ENCODE measurements at regions not wholly inside any gene's neighbourhood (a gene's known extent, or its start where the extent isn't known, plus 50 kb on each side); places are given as distances from the start of the nearest gene placed in this dataset.
"Not testable (repeated sequence)": the region's sequence is repeated elsewhere in the genome, so short reads cannot be mapped to it uniquely, and the experiment has no call there.

DNA sequence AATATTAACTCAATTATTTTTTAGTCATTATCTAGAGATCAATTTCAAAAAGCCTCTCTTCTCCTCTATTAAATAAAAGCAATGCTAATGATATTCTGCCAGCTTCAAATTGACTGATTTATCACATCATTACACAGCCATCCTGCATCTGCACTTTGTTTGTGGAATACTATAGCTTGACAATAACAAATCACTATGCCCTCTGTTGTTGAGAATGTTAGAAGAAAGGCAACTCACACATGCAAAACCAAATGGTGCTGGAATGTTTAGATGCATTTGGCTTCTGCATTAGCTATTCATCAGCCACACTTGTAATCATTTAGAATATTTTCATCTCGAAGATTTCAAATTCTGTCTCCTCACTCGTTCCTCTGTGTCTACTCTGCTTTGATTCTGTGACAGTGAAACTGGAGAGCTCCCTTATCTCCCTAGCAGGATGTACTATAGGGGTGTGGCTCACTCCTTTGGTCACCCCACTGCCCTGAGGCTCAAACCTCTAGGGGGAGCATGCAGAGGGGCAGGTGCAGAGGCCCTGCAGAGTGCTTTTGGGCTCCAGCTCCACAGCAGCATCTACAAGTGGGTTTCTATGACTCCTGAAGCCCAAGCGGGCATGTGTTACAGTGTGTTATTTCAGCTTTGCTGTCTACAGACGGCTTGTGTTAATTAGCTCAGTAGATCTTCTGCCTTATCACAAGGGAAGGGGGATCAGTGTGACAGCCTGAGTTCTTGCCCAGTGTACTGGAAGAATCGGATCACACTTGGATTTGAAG lies 454.1 kb upstream of the BCHE start:
- DNase-seq = no peak

DNA sequence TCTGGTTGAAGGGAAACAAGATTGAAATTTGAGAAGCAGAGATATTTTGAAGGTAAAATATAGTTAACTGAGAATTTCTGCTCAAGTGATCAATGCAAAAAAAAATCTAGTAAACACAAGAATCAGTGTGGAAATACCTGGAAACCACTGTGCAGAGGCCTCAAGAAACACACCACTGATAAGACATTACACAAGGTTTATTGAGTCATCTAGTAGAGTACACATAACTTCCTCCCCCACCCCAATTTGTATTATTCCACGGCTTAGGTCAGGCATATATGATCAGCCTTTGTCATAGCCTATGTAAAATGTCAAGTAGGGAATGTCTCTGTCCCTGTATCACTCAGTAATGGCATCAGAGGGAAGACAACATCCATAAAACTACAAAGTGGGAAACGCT lies 447.8 kb upstream of the BCHE start:
- no peak for DNase-seq

DNA sequence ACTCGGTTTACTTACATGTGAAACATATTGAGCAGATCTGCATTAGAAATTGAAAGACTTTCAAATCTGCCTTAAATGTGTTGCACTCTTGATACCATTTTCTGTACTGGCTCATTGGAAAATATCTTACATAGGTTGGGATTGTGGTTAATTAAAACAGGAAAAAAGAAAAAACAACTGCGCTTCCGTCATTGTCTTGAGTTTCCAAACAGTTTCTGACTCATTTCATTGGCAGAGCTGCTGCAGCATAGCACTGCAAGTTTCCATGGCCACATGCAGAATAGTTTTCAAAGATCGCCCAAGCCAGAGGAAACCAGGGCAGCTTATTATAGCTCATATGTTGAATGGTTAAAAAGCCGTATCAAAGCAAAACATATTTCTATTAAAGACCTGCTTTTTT lies 446.6 kb upstream of the BCHE start:
- DNase-seq = no peak

- no peak for DNase-seq
These were observed 445.7 kb upstream of the BCHE start for GRCh38 chr3:166282931-166283330.

DNA sequence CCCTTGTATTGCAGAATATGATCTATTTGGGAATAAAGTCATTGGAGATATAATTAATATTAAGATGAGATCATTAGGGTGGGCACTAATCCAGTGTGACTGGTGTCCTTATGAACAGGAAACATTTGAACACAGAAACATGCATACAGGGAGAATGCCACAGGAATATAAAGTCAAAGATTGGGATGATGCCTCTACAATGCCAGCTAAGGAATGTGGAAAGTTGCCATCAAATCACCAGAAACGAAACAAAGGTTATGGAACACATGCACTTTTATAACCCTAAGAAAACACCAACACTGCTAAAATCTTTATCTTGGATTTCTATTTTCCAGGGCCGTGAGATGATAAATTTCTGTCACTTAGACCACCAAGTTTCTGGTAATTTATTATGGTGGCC lies 442.4 kb upstream of the BCHE start:
- no peak for DNase-seq

- DNase-seq = no peak
These were observed 437.8 kb upstream of the BCHE start for GRCh38 chr3:166275024-166275390.

DNA sequence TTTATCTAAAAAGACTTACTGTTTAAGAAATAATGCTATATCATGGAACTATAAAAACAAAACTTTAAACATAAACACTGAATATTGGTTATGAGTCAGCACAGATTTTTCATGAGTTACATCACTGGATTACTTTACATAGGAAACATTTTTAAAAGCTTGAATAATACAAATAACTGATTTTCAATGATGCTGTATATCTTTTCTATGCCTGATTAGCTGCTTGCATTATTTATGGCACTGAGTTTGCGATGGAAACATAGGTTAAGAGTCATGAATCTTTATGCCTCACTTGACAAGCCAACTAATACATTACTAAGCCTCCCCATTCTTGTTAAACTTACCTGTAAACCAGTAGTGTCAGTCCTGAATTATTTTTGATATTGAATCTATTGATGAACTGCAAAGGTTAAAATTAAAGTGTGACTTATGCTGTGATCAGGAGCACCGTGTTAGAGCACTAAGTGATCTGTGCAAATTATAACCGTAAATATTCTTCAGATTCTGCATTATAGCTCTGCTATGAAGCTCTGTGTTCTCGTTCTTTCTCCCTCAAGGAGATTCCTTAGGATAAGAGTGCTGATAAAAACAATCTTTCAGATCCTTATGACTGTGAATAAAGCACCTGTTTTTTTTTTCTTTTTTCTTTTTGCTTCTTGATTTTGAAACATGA lies 437.3 kb upstream of the BCHE start:
- no peak for DNase-seq

DNA sequence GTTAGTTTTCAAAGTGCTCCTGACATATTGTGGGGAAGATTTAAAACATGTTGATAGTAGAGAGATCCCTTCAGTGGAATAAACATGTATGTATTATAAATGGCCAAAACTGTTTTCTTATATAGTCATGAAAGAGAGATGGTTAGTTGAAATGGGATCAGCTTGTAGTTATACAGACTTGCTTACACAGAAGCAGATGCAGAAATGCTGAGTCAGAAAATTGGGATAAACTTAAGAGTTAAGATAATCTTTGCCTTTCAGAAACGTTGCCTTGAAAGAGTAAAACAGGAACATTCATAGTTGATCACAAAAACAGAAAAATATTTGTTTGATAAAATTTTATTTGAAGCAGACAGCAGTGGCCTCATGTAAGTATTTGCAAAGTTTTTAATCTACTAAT lies 433.2 kb upstream of the BCHE start:
- DNase-seq = no peak

DNA sequence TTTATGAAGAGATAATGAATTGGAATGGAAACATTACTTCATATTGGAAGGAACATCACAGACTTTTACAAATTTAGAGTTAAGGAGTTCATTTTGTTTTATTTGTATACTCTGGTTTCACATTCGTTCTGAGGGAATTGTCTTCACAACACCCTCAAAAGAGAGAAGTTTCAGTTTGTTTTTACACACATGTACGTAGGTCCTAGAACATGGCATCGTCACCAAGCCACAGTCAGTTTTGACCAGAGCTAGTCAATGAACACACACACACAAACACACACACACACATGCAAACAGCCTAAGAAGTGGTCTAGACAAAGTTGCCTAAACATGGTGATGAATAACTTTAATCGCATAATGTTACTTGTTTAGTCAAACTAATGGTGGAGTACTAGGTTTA lies 427.9 kb upstream of the BCHE start:
- no peak for DNase-seq

DNA sequence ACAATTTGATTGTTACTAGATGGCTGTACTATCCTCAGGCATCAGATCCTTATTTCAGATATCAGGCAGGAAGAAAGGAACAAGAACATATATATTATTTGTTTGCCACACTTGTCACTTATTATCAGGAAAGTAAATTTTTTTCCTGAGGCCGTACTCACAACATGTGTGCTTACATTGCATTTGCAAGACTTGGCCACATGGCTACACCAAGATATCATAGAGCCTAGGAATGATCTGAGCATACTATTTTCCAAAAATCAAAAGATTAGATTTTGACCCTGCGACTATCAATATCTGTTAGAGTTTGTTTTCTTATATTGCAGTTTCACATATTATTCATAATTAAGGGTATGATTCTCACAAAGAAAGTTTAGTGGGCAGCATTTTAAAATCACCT lies 426.2 kb upstream of the BCHE start:
- no peak for DNase-seq

GRCh38 chr3:166258293-166258850 lies 421.1 kb upstream of the BCHE start:
- DNase-seq = not testable (repeated sequence)

- no peak for DNase-seq
These were observed 420.5 kb upstream of the BCHE start for GRCh38 chr3:166257715-166258114.

GRCh38 chr3:166248784-166249183 lies 411.6 kb upstream of the BCHE start:
- DNase-seq = no peak

GRCh38 chr3:166243511-166243910 lies 406.3 kb upstream of the BCHE start:
- no peak for DNase-seq

GRCh38 chr3:166223120-166223519 lies 385.9 kb upstream of the BCHE start:
- DNase-seq = no peak

DNA sequence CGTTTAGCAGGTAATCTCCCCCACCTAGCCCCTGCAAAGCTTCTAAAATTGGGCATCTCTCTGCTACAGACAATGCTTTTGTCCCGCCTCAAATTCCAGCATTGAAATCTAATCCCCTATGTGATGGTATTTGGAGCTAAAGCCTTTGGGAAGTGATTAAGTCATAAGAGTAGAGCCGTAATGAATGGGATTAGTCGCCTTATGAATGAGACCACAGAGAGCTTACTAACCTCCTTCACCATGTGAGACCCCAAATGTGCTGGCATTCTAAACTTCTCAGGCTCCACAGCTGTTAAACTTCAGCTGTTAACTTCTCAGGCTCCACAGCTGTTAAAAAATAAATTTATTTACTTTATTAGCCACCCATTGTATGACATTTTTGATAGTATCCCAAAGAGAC lies 374.2 kb upstream of the BCHE start:
- DNase-seq = no peak

GRCh38 chr3:166209701-166210100 lies 372.5 kb upstream of the BCHE start:
- DNase-seq = no peak

DNA sequence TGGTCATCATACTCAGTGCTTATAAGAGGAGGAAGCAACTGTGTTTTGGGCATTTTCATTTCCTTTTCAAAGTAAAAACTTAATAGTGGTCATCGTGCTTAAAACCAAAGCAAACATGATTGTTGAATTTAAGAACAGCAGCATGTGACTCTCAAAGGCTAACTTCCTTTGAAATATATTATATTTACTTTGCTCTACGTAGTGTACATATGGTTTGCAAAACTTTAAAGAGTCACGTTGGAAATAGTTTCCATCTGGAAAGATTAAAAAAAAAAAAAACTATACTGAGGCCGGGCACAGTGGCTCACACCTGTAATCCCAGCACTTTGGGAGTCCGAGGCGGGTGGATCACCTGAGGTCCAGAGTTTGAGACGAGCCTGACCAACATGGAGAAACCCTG lies 367.9 kb upstream of the BCHE start:
- DNase-seq = no peak

- DNase-seq = no peak
These were observed 364.3 kb upstream of the BCHE start for GRCh38 chr3:166201476-166201875.

DNA sequence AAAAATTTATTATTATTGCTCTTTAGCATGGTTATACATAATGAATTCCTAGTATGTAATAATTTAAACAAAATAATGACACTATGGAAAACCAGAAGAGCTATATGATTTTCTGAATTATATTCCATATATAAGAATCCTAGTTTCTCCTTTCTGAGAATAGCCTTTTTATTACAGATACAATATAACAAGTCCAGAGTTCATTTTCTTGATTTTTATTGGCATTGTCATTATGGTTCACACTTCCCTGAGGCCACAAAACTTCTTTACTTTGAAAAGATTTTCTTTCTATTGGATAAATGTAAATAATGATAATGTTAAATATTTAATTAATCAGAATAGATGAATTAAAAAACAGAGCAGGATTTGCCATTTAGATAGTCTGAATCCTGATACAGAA lies 362.3 kb upstream of the BCHE start:
- no peak for DNase-seq

DNA sequence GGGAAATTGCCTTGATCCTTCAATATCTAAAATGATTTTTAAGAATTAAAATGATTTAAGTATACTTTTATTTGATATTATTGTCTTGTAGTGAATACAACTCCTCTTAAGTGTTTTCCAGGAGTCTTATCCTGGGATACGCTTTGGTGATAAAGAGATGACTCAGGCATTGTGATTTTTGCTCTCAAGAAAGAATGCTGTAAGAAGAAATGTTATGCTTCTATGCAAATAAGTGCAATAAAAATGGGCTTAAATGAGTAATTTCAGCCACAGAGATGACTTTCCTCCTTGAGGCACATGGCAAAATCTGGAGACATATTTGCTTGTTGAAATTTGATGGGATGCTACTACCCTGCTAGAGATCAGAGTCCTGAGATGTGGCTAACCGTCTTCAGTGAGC lies 358.6 kb upstream of the BCHE start:
- DNase-seq = no peak

GRCh38 chr3:166191411-166191810 lies 354.2 kb upstream of the BCHE start:
- no peak for DNase-seq

GRCh38 chr3:166190360-166190759 lies 353.1 kb upstream of the BCHE start:
- DNase-seq = peak; percentile 10

DNA sequence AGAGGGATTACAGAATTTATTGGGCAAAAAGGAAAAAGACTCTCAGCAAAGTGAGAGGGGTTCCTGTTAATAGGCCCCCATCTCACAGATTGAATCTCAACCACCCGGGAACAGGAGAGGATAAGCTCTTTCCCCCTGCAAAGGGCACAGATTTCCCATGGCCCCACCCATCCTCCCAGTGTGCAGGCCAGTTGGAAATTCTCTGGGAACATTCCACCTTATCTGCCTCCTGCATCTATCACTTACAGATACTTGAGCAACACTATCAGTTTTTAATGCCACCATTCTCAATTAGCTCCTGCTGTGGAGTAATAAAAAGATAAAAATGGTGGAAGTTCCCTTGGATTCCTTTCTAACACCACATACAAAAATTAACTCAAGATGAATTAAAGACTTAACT lies 350.0 kb upstream of the BCHE start:
- DNase-seq = no peak

DNA sequence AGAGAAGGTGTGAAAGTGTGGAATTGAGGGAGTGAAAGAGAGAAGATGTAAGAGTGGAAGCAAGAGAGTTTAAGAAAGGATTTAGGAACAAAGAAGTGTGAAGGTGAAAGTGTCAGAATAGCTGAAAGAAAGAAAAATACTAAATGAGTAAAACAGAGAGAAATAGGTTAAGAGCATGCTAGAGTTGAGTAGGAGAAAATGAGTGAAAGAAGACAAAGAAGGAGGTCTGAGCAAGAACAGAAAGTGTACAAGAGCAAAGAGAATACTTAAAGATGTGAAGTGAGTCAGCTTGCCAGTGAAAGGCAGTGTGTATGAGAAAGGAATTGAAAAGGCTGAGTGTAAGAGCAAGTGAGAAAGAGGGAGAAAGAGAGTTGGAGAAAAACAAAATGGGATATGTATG lies 348.8 kb upstream of the BCHE start:
- DNase-seq = no peak

All from COR-L47 (cell line).